GM21423 (cell line): ENCODE measurements at regions not wholly inside any gene's neighbourhood (a gene's known extent, or its start where the extent isn't known, plus 50 kb on each side); places are given as distances from the start of the nearest gene placed in this dataset.

Experiments used
- ATAC-seq: cut with Tn5 transposase; IDR thresholded peaks from one replicate; pipeline ENCODE4 v1.9.1; 2021; ENCODE audit warnings: mild to moderate bottlenecking, moderate library complexity; ENCODE audit not compliant: unreplicated experiment

DNA sequence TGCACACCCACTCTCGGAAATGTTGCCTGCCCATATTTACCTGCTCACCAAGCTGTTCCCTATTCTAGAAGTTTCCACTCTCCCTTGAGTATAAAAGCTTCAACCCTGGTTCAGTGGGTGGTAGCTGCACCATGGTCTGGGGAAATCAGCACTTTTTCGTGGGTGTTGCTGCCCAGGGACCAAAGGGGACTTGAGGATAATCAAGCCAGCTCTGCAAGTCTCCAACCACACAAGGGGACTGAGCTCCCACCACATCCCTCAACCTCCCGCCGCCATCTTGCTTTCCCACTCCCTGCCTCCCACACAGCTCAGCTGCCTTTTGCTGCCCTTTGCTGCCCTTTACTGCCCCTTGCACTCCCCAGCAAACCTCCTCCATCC lies 210.0 kb downstream of the AUH start:
- ATAC-seq: no peak

DNA sequence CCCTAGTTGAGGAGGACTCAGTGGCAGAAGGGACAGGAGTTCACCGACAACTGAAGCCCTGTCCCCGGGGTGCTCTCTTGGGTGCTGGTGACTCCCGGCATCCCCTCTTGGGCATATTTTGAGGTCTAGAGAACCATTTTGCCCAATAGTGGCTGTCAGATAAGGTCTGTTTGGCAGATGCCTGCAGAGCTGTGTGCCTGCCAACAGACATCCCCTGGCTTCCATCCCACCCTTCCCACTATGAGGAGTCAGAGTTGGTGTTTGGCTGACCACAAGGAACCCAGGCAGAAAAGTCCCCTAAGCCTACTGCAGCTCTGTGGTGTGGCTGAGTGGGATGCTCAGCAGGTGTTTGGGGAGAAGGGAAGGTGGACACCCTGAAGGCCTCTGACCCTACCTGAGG lies 207.0 kb downstream of the AUH start:
- ATAC-seq: no peak

DNA sequence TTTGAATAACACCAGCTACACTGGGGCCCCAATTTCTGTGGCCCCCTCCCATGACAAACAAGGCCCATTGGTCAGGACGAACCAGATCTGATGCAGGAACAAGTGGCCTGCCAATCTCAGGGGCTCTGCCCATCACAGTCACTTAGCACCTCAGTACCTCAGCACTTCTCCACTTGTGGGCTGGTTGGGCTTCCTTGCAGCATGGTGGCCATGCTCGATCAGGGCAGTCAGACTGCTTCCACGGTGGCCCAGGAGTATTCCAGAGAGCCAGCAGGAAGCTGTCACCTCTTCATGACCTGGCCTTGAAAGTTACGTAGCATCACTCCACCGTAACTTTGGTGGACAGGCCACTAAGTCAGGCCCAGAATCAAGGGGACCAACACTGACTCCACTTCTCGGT lies 206.5 kb downstream of the AUH start:
- ATAC-seq: no peak

DNA sequence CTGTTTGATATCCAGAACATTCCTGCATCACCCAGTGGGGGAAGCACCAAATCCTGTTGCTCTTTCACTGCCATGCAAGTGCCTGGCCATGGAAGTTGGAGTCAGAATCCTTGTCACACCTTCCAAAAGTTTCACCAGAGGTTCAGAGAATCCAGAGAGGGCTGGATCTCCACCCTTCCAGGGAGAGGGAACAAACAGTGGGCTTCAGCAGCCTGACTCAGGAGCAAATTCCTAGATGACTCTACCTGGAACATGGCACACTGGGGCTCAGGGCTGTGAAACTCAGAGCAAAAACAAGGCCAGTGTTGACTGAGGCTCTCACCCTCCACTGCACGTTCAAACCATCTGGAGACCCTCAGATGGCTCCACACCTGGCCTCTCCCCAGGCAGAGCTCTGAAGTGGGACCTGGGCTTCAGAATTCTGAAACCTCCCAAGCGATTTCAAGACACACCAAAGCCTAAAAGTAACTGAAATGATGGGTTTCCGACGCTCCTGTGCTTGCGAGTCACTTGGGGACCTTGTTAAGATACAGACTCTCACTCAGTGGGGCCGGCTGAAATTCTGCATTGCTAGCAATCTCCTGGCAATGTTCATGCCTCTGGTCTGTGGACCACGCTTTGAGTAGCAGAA lies 205.9 kb downstream of the AUH start:
- no peak for ATAC-seq

DNA sequence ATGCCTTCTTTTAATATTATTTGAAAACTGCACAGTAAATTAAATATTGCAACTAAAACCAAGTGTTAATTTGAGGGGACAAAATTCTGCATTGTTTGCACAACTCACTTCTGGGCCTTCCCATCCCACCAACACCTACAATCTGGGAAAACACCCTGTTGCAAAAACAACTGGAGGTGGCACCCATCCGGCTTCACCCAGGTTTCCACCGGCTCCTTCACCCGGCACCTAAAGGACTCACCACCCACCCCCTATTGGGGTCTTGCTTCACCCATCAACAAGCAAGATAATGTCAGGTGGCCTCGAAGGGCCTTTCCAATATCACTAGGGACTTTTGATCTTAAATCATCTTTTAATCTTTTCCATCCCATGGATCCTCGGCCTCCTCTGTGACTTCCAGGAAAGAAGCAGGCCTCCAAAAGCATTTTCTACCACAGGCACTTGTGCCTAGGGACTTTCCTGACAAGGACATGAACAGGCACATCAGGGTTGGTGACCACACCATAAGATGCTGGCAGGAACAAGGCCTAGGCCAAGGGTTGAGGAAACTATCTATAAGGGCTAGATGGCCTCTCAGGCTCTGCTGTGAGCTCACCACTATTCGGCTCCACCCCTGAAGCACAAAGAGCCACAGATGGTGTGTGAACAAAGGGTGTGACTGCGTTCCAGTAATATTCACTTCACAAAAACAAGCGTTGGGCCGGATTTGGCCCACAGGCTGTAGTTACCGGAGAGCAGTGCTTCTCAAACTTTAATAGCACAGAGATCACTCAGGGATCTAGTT lies 205.1 kb downstream of the AUH start:
- ATAC-seq: no peak

DNA sequence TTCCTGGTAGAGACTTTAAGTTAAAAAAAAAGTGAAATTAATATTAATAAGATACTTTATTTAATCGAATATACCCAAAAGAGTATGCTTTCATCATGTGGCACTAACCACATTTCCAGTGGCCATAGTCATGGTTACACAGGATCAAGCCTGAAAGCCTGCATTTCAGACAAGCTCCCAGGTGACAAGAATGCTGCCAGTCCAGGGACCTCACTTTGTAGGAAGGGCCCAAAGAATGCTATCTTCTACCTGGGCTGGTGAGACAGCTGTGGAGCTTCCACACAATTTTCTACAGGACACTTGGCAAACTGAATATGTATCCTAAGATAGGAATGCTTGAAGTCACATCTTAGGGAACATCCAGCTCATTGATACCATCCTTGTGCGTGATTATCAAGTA lies 203.8 kb downstream of the AUH start:
- ATAC-seq: no peak

GRCh38 chr9:91158286-91158685 lies 203.4 kb downstream of the AUH start:
- ATAC-seq: no peak

GRCh38 chr9:91158946-91159345 lies 202.8 kb downstream of the AUH start:
- ATAC-seq: no peak

DNA sequence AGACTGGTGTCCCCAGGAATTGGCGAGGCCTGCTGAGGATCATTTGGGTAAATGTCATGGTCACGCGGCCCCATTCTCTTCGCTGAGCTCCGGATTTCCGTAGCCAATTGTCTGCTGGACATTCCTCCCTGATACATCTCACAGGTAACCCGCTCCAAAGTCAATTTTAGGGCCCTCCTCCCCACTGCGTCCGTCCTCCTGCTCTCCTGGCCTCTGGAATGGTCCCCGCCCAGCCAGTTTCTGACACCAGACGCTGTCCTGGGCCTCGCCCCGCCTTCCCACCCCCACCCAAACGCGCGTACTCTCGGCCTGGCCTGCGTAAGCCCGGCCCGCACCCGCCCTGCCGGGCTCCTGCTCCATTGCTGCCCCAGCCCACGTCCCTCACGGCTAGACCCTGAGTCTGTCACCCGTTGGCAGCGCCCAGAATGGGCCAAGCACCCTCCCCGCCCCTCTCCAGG lies 202.0 kb downstream of the AUH start:
- ATAC-seq: no peak

- ATAC-seq: no peak
Measured at GRCh38 chr9:91160181-91160580, 201.5 kb downstream of the AUH start.

DNA sequence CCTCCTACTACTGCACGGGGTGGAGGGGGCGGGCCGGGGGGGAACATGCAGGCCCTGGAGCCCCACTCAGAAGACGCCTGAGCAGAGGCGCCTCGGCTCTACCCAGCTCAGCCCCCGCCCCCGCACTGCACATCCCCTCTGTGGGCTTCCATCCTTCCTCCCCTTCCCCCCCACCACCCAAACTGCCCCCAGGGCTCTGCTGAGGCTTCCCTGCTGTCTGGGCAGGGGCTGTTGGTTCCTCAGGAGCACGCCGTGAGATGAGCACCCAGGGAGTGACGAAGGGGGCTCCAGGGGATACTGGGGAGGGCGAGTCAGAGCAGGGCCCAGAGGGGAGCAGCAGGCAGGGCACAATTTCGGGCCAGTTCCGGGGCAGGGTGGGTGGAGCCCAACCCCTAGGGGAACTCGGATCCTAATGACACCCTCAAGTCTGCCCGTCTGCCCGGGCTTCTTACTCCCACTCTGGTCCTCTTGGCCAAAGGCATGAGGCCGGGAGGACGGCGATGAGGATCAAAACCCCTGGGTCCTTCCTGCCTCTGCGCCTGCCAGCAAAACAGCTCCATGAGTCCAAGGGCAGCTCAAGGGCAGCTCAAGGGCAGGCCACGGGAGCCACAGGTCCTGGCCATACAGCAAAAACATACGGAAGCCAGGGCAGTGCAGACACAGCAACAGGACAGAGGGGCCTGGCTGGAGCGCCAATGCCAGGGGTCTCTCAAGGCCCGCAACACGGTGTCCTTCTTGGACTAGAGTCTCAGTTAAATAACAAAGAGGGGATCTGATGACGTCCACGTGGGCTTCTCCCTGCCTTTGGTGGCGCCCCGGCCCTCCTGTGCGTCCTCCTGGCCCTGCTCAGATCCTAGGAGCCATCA lies 200.9 kb downstream of the AUH start:
- no peak for ATAC-seq

- no peak for ATAC-seq
Measured at GRCh38 chr9:91161465-91162300, 200.0 kb downstream of the AUH start.

DNA sequence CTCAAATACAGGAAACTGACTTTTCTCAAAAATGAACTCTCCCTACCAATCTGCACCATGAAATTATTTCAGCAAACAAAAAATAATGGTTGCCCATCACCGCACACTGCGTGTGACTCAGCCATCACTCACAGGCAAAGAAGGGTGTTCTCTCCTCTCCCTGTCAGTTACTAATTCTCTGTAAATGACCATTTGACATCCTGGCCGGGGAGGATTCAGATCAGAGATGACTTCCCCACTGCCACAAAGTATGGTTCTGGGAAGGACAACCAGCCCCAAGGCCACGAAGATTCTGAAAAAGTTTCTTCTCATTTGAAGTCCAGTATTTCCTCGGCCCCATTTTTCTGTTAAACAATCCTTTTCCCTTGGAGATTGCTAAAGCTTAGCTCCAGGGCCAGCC lies 199.4 kb downstream of the AUH start:
- no peak for ATAC-seq

GRCh38 chr9:91162784-91163443 lies 198.8 kb downstream of the AUH start:
- peak; percentile 73 for ATAC-seq

DNA sequence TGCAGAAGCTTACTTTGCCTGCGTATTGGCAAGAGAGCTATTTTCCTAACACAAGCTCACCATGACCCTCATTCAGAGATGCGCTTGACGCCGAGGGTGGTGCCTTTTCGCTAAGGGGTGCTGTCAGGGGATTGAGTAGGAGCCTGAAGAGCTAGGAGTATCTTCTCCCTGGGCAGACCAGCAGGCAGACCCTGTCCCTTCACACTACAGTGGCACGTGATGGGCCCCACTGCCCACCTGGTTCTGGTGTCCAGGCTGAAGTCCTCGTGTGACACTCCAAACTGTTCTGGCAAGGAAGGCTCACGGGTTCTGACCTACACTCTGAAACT lies 198.3 kb downstream of the AUH start:
- no peak for ATAC-seq

GRCh38 chr9:91163773-91164471 lies 197.8 kb downstream of the AUH start:
- ATAC-seq: no peak
